CMK (cell line): ENCODE measurements at regions not wholly inside any gene's neighbourhood (a gene's known extent, or its start where the extent isn't known, plus 50 kb on each side); places are given as distances from the start of the nearest gene placed in this dataset.

ENCODE experiments used
- DNase-seq: peaks from one replicate; pipeline ENCODE4 v3.0.0-alpha.2; 2010; ENCODE audit warnings: low read depth

DNA sequence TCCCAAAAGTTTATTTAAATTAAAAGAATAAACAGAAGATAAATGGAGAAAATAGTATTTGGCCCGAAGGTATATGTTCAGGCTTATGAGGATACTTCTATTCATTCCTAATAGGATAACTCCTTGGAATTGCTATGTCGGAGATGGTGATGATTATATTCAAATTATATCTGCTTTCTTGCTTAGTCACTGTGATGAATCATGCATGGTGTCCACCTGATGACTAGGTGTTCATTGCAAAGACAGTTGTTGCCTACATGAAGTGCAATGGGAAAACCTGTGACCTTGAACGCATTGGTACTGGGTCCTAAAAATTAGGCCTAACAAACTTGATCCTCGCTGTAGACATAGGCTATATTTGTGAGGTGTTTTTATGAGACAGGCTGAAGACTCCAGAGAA, 617.3 kb upstream of the ZEB2 start:
- DNase-seq = no peak

DNA sequence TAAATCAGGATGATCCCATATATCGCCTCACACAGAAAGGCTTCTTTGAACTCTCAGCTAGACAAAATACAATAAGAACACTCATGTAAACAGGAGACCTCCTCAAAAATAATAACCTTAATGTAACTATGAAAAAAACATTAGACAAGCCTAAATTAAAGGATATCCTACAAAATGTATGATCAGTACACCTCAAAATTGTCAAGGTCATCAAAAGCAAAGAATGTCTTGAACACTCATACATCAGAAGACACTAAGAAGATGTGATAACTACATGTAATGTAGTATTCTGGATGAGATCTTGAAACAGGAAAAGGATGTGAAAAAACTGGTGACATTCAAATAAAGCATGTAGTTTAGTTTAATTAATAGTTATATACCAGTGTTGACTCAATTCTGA, 616.8 kb upstream of the ZEB2 start:
- DNase-seq = no peak

DNA sequence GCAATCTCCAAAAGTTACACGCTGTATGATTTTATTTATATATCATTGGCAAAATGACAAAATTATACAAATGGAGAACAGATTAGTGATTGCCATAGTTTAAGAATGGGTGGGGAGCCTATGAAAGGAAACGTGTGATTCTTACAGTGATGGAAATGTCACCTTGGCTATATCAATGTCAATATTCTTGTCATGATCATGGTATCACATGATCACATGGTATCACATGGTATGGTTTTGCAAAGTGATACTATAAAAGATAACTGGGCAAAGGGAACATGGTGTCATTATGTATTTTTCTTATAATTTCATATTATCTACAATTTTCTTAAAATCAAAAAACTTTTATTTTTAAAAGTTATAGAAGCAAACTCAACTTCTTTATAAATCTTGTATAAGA, 606.2 kb upstream of the ZEB2 start:
- DNase-seq = no peak

DNA sequence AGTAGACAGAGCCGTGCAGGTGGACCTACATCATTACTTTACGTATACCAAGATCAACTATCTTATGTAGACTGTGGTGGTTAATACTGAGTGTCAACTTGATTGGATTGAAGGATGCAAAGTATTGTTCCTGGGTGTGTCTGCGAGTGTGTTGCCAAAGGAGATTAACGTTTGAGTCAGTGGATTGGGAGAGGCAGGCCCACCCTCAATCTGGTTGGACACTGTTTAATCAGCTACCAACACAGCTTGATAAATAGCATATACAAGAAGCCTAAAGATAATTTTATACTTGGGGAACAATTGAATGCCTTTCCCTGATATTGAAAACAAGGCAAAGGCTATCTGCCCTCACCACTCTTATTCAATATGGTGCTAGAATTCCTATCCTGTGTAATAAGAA, 604.2 kb upstream of the ZEB2 start:
- no peak for DNase-seq

DNA sequence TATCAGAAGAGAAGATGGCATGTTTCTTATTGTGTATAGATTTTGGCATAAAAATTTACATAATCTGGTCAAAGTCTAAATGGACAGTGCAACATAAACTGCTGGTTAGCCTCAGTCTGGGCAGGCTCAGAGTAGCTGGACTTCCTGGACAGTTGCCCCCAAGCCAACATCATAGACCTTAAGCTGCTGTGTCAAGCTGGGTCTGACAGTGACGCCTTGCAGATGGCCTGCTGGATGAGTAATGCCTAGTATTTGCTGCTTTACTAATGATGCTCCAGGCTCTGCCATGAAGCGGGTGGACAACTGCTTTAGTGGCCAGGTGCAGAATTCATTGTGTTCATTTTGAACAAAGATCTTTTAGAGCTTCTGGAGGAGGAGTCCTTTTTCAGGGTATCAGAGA, 603.7 kb upstream of the ZEB2 start:
- DNase-seq = no peak

DNA sequence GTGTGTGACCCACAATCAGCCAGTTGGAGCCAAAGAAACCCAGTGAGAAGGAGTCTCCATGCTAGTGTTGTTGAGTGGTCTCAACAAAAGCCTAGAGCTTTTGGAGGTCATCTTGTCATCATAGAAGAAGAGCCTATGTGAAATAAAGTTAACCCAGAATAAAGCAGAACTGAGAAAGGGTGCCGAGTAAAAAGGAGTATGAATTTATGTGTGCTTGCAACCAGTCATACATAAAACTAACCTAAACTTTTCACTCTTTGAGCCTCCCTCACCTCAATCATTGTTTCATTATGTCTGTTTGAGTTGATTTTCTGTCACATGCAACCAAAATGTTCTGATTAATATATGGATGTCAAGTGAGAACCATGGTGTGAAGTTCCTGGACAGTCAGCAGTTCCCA, 599.3 kb upstream of the ZEB2 start:
- no peak for DNase-seq

DNA sequence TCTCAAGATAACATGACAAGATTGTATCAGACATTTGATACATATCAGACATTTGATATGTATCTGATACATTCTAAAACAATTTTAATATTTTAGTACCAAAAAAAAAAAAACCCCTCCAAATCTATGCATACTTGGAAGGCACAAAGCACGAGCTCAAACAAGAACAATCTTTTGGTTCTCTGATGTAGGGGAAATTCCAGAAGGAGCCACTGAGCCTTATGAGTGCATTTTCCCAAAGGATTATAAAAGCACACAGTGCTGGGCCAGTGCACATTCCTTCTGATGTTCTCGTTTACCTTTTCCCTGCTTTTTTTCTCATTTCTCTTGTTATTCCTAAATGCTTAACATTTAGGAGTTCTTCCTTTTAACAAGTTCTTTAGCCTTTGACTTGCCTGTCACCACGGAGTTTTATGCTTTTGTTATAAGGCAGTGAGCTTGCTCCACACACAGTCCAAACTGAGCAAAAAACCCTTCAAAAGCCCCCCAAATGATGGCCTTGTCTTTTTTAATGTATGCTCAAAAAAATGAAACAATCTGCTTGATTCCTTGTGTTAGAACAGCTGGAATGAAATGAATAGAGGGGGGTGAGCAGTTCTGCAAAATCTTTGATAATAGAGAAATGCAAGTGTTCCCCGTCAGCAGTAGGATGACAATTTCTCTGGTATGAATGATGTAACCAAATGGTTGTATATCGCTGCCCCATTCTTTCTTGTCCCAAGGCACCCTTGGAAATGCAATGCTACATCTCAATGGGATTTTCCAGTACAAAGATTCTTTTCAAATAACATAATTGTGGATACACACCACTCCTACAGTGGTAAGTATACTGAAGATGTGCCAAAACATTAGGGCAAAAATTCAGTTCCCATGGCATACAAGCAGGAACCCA, 597.2 kb upstream of the ZEB2 start:
- no peak for DNase-seq

DNA sequence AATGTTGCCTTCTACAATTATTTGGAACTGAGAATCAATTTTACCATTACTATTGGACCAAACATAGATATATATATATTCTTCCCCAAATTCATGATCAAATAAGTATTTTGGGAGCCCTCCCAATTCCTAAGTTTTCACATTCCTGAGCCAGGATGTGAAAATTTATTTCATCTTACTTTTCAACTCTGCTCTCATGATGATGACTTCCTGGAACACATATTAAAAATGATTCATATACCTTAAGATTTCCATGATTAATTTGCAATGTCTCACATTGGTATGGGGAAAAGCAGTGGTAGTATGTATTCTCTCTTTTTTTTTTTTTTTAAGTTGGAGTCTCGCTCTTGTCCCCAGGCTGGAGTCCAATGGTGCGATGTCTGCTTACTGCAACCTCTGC, 596.1 kb upstream of the ZEB2 start:
- DNase-seq = no peak

DNA sequence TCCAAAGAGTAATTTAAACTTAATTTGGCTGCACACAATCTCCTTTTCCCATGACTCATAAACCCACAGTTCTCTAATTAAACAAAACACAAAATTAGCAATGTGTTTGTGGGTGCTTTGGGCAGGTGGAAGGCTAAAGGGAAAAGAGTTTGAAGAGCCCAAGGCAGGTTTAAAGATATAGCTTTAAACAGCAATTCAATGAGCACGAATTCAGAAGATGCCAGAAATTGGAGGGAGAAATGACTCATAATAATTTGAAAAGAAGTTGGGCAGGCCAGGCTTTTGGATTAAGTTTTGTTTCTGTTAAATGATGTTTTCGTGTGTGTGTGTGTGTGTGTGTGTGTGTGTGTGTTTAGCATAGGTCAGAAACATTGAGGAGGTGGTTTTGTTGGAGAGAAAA, 594.8 kb upstream of the ZEB2 start:
- no peak for DNase-seq

DNA sequence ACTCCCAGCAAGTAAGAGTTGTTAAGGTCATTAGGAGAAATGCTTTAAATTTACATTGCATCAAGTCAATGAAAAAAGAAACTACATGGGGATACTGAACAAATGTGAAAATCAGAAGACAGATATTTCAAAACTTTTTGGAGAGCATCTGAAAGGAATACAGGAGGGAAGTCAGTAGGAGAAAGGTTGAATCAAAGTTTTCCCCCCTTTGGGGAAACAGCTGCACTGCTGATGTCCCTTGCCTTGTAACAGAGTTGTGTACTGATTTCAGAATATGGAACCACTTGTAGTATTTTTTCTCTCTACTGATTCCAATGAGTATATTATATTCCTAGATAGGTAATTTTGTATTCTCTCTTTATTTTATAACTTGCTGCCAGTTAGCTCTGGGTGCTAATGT, 592.5 kb upstream of the ZEB2 start:
- no peak for DNase-seq

DNA sequence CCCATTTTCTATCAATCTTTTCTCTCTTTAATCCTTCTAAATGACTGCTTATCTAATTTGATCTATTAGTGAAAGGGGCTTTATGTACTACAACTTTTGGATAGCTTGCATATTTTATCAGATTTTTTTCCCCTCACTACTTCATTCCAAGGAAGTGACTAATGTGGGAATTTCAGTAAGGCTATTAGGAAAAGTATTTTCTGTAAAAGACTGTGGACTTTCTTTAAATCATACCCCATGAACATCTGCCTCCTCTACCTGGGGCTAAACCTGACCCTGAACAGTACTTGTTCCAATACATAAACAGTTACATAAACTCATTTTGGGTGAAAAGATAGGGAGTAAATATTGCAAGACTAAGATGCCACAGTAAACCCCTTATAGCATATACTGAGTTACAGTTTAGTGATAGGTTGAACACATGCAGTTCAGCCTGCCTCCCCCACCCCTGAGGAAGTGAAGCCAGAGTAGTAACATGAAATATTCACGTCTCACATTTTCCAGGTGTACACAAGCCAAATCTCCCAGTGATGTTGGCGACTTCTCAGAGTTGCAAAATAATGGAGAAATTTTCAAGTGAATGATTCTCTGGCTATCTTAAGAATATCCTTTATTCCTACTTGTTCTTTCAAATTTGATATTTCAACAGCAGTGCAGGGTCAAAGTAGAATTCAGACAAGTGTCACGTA, 590.9 kb upstream of the ZEB2 start:
- DNase-seq = no peak

DNA sequence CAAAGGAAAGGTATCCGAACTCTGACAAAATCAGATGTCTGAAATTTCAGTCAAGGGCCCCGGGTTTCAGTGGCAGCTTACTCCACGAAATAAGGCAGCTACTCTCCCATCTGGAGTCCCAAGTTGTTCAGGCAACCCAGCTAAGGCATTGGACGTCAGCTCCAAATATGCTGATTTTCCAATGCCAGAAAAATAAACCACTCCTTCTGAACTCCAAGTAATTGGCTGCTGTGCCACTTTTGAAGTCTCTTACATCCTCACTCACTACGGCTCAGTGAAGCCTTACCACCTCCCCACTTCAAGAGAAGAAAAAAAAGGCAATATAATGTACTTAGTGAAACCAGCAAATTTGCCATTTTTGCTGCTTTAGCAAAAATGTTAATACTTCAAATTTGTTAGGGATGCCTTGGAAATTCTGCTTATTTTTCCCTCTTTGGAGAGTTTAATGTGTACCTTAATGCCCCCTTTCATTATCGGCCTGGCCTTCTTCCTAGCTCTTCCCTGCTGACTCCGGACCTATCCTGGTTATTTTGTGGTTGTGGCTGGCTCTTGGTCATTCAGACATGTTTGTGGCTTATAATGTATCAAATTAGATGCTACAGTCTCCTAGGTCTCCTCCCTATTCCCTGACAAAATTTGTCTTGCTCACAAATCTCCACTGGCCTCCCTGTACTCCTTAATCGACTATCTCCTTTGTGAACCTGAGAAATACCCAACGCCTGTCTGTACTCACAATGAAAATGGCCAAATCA, 589.2 kb upstream of the ZEB2 start:
- DNase-seq = no peak

DNA sequence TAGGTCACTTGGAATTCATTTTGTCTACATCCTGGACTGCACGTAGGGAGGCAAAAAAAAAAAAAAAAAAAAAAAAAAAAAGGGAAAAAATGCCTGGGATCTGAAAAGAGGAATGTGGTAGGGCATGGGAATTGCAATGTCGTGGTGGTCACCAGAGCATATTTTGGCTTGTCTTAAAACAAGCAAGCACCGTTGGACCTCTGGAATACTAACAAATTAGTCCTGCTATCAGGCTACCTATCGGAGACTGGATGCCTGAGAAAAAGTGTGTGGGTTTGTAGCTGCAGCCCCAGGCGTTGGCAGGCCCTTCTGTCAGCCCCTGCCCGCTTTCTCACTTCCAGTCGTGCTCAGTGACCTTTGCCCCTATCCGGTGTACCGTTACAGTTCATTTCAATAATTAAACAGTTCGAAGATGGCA, 588.5 kb upstream of the ZEB2 start:
- DNase-seq = no peak

DNA sequence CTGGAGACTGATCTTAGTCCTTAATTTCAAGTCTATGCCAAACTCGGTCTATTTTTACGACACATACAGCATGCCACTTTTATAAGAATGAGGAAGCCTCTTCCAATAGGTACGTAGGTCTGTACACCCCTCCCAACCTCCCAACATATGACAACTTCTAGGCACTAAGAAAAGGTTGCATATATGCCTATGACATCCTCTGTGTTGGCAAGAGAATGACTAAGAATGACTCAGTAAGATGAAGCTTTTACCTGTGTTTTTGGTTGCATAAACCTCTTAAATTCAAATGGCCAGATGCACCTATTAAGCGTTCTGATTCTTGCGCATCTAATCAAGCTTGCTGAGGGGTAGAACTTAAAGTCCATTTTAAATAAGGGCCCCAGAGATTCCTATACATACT, 586.4 kb upstream of the ZEB2 start:
- DNase-seq = no peak

DNA sequence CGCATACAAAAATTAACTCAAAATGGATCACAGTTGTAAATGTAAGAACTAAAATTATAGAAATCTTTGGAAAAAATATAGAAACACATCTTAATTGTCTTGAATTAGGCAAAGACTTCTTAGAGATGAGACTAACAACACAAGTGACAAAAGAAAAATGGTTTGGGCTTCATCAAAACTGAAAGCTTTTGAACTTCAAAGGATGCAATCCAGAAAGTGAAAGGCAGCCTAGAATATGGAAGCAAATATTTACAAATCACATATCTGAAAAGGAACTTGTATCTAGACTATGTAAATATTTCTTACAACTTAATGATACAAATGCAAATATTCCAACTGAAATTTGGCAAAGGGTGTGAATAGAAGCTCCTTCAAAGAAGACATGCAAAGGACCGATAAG, 582.8 kb upstream of the ZEB2 start:
- no peak for DNase-seq

DNA sequence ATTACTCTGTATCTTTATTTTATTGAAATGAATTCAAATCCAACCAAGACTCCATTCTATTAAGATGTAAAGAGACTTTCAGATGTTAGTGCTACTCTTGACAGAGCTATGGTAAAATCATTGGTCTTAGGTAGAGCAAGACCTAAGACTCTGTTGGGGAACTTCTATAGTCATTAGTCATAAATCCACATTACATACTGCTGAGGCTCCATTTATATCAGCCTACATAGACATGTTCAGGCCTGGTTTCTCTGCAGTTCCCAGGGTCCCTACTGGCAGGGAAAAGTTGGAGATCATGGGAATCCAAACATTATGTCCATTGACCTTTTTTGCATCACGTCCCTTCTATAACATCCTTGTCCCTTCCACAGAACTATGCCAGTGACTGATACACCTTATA, 580.4 kb upstream of the ZEB2 start:
- no peak for DNase-seq

DNA sequence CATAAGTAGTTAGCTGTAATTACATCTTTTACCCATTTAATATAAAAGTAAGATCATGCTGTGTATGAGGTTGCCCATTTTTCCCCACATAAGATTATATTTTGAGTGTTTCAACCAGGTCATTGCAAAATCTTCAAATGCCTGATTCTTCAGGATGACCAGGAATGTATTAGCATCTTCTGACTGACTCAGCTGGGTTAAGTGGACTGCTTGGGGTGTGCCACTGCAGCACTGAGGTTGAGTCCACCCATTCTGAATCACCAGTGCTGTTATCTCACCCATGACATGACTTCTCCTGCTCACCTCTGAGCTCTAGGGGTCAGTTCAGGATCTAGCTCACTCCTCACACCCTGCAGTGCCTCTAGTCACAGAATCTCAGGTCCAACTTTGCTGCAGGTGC, 576.7 kb upstream of the ZEB2 start:
- DNase-seq = no peak

DNA sequence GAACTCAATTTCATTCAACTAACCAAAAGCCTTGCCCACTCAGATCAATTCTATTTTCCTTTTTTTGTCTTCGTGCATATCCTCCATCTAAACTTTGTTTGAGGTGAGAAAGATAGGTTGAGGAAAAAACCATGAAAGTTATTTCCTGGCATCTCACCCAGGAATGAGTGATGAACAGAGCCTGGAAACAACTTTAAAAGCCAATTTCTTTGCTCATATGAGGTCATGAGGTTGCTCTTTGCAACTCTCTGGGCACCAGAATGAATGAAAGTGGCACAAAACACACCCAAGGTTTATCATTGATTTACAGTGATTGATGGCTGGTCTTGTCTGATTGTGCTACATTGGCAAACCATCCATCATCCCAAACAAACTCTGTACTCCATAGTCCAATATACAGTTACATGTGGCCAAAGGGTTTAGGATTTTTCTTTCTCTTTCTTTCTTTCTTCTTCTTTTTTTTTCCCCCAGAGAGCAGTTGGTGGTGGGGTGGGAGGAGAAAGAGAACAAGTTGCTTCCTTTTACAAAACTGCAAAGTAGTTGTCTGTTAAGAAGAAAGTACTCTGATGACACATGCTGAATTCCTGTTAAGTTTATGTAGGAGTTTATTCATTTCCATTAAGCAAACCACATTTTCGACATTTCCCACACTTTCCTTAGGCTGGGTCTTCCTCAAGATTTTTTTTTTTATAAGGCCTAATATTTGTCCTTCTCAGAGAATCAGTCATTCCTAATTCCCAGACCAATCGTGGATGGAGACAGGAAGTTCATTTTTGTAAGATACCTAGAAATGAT, 575.9 kb upstream of the ZEB2 start:
- DNase-seq = no peak

DNA sequence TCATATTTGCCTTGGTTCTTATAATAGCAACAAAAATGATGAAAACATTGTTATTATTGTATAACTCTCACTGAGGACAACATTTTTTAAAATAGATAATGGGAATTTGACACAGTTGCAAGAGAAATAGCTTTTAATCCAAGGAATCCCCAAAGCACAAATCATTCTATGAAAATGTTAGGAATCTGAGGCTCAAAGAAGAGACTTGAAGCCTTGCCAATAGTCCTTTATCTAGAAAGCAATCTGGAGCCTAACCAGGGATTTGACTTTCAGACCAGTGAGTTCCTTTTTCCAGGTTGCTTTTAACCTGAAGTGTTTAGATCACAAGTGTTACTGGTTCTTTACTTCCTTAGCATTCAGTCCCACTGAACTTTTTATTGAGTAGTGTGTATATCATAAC, 574.5 kb upstream of the ZEB2 start:
- DNase-seq = no peak

DNA sequence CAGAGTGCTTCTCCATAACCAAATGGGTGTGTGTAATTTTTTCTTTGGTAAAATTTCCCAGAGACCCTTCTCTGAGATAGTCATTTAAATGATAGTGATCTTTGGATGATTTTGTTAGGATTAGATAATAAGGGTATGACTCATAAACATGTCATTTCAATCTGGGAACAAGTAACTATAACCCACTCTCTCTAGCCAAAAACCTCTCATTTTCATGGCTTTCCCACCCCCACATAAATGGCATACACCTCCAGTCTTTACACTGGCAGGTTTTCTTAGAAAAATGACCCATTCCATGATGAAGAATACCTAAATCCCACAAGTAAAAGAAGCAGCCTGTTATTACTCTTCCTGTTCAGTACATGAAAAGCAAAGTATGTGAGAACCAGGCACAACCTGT, 572.0 kb upstream of the ZEB2 start:
- no peak for DNase-seq

DNA sequence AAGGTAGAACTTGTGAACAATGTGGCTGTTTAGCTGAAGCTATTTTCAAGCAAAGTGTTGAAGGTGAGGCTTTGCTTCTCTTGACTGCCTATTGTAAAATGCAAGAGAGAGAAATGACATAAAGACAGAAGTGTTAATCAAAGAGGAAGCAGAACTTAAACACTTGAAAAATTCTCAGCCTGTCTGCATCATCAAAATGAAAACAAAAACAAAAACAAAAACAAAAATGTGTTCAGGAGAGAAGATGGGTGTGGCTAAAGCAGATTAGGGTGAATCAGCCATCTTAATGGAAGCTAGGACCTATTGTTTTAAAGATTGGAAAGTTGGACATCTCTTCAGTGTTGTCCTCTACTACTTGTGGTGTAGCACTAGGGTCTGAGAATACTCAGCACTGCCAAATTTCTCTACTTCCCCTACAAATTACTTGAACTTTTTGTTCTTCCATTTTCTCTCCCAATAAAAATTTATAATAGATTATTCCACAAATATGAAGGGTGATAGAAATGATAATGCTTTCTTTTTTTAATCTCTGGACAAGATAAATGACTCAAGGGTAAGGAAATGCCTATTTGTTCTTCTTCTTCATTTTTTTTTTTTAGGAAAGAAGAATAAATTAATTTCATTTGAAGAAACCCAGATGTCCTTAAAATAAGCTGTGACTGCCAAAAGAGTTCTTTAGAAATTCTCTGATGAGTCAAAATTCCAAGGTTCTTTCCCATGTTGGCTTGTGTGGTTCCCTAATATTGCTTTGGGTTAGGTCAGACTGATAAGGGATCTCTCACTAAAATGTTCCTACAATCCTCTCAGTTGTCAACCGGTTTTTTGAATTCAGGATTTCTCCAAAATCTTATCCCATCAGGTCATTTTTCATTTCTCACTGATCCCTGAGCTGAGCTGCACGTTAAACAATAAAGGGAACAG, 571.2 kb upstream of the ZEB2 start:
- no peak for DNase-seq
